Skin of body (tissue), 1 donor: ENCODE measurements at regions not wholly inside any gene's neighbourhood (a gene's known extent, or its start where the extent isn't known, plus 50 kb on each side); places are given as distances from the start of the nearest gene placed in this dataset.
"Not testable (repeated sequence)": the region's sequence is repeated elsewhere in the genome, so short reads cannot be mapped to it uniquely, and the experiment has no call there.

Experiments
- DNase-seq: peaks from one replicate; lab custom pipeline; 2025; lab: John Stamatoyannopoulos, UW

DNA sequence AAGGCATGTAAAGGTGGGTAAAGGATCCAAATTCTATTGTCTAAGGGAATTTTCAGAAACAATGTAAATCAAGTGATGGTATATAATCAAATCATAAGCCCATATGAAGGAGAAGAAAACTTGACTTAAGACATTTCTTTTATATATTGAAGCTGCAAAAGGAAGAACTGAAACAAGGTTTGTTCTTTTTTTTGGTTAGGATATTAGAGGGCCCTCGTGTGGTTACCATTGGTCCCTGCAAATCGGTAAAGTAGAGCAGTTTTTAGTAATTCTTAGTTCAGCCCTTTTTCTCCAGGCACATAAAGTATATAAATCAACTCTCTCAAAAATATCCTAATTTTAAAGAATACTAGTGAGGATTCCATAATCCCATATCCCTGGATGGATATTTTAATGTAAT, 105.6 kb upstream of the STK17B start:
- DNase-seq: no peak

DNA sequence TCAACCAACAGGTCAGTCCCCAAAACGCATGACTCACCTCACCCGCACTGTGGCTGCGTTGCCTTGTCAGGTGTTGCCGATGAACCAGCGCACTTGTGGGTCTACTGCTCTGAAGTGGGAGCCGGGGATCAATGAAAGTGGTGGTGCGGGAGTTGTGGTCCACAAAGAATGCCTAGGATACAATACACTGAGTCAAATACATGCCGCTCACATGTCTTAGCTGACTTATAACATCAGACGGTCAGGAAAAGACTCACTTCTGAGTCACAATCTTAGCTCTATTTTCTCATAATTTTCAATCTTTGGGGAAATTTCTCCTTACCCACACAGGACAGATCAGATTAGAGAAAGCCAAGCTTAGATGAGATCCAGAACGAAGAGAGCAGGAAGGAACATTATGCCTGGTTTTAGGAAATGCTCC, 107.1 kb upstream of the STK17B start:
- no peak for DNase-seq

DNA sequence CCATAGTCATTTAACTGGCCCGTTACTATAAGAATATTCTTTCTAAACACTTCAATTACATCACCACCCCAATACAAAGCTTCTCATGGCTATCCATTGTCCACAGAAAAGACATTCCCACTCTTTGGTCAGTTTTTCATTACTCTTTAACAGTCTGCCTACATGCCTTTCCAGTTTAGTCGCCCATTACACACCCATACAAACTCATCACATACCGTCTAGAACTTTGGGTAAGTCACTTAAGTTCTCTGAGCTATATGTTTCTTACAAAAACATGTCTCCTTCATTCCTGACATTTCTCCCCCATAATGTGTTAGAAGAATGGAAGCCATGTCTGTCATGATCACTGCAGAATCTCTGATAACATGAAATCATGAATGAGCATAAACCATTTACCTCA, 108.2 kb upstream of the STK17B start:
- no peak for DNase-seq

DNA sequence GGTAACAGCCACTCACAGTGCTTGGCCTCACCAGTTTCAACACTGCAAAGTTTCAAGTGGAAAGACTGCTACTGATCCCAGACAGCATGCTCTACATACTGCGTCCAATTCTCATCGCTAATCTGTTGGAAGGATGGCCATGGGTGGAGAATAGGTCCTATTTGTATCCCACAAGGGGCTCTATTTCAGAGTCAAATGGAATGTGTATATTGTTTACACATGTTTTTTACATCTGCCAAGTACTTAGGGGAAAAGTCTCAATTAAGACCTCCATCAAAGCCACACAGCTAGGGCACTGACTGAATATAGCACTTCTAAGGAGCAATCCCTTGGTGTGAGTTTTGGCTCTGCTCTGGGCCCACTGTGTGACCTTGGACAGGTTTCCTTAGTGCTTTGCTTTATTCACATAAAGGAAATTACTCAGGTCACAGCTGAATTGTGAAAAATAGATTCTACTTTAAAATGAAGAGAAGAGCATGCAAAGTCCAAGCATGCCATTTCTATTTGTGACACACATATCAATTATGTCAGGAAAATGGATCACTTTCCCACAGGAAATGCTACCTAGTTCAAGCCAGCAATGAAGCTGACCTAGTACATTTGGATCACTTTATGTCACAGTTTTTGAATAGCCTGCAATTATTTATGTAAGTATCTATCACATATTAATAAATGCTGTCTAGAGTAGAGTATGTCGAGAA, 112.9 kb upstream of the STK17B start:
- DNase-seq: peak; percentile 84

DNA sequence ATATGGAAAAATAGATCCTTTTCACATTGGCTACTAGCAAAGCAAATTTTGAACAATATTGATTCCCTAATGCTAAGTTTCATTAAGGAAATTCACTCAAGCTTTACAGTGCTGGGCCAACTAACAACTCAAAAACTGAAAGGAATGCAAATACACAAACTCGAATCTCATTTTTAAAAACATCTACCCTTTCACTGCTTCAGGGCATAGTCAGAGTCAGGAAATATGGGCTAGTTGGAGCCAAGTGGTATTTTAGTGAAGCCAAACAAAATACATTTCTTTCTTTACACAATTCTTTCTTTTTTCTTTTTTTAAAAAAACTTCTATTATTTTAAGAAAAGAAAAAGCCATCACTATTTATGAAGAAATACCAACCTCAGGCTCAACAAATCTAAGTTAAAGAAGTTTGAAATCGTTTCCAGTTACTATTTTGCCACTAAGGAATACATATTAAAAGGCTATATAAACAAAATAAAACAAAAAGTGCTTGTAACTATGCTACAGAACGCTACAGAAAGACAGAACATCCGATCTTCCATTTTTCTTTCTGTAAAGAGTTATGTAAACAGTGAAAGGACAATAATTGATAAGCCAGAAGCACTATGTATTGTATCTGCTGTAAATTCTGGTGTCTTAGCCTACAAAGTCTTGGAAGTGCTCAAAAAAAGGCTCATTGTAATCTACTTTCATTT, 113.6 kb upstream of the STK17B start:
- peak; percentile 64 for DNase-seq

DNA sequence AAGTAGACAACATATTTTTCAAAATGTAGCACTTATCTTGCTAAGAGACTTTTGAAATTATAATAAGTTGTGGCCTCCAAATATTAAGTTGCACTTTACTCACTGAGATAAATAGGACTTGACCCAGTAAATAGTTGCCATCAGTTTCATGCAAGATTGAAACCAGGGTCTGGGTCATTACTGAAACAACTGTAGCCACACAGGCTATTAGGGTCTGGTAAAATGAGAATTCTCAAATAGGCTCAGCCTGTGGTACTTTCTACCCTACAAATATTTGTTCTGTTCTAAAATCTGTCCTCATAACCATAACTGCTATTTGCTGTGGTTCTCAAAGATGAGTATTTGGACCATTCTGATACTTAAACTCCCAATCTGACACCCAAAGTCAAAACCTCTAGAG, 115.4 kb upstream of the STK17B start:
- no peak for DNase-seq

DNA sequence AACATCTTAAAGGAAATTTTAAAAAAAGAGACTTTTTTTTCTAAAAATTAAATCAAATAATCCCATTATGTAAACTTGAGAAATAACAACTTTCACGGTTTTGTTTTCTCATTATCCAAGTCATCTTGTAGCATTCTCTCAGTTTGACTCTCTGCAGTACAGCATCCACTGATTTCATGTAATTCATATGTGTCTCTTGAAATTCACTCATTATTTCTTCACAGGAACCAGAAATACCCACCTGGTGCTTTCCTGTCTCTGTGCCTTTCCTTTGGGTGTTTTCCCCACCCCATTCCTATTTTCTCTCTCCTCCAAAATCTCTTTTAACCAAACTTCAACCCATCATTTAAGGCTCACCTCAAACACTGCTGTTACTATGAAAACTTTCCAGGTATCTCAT, 116.1 kb upstream of the STK17B start:
- no peak for DNase-seq

DNA sequence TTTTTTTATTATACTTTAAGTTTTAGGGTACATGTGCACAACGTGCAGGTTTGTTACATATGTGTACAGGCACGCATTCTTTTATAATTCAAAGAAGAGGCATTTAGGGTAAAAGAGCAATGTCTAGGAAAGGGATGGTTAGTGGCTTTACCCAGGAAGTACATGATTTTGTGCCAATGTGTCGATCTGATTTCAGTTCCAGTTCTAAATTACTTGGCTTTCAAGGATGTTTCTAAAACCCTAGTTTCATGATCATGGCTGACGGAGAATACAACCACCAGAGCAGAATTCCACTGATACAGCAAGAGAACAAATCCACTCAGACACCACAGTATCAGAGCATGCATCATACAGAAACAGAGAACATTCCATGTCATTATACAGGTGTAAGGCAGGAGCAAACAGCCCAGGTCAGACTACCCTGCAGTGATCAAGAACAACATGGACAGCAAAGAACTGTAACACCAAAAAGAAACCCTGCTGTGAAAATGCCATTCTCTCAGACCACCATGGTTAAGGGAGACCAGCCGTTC, 116.7 kb upstream of the STK17B start:
- no peak for DNase-seq

DNA sequence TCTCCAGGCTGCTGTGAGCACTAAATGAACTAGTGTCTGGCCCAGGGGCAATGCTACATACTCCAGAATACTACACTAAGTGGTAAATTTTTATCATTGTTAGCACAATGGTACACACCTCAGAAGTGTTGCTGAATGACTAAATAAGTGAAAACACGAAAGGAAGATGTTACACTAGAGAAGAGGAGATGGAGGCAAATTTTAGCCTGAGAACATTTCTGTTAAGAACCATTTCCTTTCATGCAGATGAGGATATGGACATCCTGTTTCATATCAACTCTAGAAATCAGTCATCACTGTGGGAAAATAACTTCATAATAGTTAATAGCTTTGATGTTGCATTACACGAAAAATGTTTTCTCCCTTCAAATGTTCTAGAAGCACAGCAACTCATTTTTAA, 117.6 kb upstream of the STK17B start:
- no peak for DNase-seq

DNA sequence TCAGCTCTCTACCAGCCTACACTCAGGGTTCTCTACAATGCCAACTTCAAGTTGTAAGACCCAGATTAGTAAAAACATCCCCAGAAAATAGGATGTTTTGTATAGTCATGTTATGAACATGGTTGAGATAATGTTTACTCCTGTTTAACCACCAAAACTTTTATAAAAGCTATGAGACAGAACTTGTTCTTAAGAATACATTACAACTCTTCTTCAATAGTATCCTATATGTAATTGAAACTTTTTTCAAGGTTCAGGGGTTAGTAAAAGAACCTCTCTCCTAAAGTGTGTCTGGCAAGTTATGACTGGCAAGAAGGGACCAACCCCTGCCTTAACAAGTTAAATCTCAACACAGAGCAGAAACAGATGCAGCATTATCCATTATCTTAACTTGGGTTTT, 118.8 kb upstream of the STK17B start:
- DNase-seq: no peak

DNA sequence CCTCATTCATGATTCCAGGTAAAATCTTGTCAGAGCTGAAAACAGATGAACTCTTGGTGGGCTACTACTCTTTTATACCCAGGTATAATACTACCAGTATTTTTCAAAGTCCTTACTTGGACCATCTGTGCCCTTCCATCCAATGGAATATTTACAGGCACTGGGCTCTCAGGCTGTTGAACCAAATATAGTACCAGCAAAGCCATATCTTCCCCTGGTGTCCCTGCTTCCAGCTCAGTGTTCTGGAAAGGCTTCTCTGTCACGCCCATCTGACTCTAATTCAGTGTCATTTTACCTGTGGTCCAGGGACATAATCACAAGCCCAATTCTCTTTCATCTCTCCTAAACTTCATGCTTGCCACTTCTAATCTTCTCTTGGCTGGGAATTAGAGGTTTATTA, 119.2 kb upstream of the STK17B start:
- DNase-seq: no peak

DNA sequence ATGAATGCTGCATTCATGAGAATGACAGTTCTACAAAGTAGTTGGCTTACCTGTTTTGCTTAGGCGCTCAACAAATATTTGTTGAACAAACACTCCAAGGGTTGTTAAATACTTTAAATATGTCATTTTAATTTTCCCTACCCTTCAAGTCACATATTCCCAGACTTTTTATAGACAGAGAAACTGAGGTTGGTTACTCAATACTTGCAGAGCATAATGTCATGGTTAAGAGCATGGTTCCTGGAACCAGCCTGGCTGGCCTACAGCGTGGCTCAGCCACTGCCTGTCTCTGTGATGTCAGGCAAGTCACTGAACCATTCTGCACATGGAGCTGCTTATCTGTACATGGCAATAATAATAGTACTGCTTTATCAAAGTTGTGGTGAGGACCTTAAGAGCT, 120.0 kb upstream of the STK17B start:
- no peak for DNase-seq

DNA sequence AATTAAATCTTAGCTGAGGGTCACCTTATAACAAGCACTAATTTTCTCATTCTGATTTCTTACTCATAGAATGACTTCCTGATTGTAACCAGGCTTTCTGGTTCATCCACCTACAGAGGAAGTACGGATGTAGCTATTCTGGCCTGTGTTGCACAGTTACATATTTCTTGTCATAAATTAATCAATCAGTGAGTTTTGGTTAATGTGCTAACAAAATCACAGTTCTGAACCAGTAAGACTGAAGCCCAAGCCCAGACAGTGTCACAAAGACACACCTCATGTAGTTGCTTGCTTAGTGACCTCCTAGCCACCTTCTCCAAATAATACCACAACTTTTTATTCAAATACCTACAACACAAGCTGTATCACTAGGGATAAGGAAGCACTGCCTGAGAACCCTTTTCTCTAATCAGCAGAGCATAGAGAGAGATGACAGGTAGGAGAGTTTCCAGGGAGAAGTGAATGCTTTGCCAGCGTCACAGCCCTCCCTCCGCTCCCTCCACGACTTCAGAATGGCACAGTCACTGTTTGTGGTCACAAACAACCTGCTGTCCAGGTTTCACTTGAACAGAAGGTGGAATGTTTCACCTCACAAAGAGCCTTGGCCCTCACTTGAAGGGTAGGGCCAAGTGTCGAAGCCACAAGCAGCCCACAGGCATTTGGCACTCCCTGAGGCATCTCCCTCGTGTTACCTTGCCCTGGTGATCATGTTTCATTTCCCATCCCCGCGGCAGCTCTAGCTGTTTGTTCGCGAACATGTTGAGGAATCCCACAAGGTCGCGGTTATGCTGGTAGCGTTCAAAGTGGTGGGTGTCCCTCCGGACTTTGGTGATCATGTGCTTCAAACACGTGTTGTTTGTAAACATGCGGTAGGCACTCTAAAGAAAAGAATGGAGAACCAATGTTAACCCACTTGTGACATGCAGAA, 120.8 kb upstream of the STK17B start:
- DNase-seq: no peak

DNA sequence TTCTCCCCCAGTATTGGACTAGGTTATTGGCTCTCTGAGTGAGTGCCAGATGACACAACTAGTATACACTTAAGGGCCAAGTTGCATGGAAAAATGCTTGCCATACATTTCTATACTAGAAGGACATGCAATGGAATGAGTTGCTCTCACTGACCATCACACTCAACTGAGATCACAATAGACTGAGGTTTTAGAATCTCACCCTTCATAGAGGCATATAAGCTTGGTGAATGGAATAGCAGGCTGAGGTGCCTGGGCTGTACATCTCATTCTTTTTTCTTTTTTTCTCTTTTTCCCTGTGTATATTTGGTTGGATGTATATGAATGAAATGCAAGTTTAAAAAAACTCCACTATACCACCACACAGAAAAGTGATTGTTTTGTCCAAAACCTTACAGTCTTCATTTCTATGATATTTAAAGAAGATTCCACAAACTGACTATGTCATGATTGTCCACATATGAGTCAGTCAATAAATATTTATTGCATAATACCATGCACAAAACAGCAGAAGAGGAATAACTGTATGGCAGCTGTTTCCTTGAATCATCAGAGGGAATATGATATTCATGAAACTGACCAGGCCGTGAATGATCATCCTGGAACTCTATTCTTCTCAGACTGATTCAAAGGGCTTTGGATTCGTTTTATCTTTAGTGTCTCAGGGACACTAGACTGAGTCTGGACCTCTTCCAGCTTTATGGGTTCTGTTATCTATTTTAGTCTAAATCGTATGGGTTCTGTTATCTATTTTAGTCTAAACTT, 122.6 kb upstream of the STK17B start:
- peak; percentile 43 for DNase-seq

DNA sequence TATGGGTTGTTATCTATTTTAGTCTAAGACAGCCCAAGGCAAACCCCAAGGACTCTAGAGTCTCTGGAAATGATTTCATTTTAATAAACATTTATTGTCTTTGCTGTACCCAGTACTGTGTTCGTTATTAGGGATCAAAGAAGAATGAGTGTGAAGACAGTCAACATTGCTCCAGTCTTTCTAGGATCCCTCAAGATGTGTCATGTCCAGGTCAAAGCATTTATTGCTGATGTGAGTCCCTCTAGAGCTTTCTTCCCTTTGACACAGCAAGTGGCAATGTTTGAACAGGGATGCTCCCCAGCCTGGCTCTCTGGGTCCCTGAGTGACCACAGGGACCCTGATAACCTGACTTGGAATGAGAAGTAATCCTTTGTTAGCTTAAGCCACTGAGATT, 123.1 kb upstream of the STK17B start:
- no peak for DNase-seq

DNA sequence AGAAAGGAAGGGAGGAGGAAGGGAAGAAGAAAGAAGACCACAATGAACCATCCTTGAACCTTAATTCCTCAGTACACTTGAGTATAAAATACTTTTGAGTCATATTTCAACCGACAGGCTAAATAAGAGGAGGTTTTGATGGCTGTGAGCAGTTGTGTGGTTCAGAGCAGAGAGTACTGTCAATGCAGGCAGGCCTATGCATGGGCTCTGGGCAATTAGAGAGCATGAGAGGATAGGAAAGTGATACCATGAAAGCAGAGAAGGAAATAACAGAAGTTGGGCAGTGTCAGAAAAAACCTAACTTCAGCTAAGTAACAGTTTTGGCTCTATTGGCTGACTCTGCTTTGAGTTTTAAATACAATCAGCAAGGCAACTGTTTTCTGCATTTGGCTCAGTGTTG, 123.6 kb upstream of the STK17B start:
- no peak for DNase-seq

DNA sequence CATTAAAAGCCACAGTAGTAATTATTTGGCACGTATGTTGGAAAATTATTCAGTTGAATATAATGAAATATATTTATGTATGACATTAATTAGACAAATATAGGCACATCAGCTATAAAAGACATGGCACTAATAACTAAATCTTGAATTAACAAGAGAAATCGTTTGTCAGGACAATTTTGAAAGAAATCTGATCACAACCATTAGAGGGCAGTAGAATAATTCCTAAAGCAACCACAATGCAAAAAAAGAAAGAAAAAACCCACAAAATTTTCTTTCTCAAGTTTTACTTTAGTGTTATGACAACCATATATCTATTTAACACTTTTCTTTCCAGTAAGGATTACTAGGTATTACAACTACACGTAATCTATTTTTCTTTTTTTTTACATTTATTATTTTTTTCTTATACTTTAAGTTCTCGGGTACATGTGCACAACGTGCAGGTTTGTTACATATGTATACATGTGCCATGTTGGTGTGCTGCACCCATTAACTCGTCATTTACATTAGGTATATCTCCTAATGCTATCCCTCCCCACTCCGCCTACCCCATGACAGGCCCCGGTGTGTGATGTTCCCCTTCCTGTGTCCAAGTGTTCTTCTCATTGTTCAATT, 126.8 kb upstream of the STK17B start:
- DNase-seq: not testable (repeated sequence)

DNA sequence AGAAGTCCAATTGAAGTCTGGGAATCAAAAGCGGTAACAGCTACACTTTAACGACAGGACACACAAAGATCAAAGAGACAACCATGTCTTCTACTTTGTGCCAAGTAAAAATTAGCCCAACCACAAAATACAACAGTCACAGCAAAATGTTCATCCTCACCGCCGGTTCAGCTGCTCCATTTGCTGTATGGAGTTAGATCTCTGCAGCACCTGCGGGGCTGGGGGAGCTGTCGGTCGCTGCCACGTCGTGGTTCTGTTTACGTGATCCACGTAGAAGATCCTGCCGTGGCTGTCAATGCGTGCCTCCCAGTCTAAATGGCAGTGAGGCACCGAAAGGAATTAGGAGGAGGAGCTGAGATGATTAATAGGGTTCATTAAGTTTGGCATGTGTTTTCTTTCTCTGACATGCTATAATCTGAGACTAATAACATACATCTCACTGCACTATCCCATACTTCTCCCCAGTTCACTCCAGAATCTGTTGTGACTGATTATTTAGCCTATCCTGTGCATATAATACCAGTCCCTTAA, 136.5 kb upstream of the STK17B start:
- DNase-seq: no peak

DNA sequence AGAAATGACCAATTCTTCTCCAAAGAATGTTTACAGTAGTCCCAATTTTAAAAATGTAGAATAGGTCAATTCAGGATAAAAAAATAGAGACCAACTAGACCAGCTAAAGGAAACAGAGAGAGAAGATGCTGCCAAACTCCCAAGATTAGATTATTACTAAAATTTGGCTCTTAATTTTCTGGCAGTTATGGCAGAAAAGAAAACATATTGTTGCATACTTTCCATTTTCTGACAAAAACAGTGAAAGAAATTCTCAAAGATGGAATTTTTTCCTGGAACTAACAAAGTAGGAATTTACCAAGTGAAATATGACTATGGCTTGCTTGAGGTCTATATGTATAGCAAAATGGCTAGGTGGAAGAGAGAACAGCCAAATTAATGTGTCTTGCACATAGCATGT, 138.3 kb upstream of the STK17B start:
- no peak for DNase-seq

DNA sequence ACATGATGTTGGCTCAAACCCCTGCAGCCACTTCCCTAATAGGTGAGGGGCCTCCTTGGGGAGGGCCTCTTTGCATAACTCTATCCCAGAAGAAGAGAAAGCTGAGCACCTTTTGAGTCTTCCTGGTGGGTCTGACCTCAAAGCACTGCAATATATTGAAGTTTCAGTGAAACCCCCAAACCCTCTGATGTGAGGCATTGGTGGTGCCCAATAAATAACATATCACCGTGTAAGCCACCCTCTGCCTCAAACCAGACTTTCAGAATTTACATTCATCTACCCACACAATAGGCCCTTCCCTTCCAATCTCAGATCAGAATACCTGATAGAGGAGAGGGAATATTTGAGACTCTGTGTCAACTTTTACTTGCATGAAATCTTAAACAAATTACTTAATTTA, 142.8 kb upstream of the STK17B start:
- DNase-seq: no peak

DNA sequence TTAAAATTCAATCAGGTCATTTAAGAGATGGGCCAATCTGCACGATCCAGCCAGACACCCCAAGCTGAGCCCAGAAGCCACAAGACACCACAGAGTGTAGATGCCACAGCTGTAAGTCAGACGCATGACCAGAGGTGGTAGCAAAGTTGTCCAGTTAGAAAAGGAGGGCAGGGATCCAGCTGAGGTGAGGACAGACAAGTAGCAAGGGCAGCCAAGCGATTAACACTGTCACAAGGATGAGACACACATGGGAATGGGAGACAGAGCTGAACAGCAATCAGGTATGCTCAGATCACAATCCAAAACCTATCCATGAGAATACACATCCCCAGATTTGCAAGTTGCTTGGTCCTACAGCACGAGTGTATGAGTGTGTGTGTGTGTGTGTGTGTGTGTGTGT, 143.4 kb upstream of the STK17B start:
- DNase-seq: no peak
